Hepatocyte (in vitro differentiated cells): ENCODE measurements at regions not wholly inside any gene's neighbourhood (a gene's known extent, or its start where the extent isn't known, plus 50 kb on each side); places are given as distances from the start of the nearest gene placed in this dataset.

Experiments used
- EZH2 ChIP-seq: fragments of 200-600 bp; sonication (generic); IDR thresholded peaks from 2 replicates; pipeline ENCODE4 v1.6.1; 2016; ENCODE audit warnings: antibody characterized with exemption, mild to moderate bottlenecking, borderline replicate concordance
- EZH2phosphoT487 ChIP-seq: fragments of 200-600 bp; sonication (generic); IDR thresholded peaks from one replicate; pipeline ENCODE4 v1.6.1; 2018; ENCODE audit warnings: antibody characterized with exemption, mild to moderate bottlenecking, low read depth, moderate library complexity; ENCODE audit not compliant: unreplicated experiment, severe bottlenecking
- TF ChIP-seq, protein P1 (sequence below): fragments of 200-600 bp; sonication (generic); IDR thresholded peaks from 2 replicates; pipeline ENCODE4 v1.5.1; 2016; ENCODE audit warnings: antibody characterized with exemption, mild to moderate bottlenecking; ENCODE audit not compliant: poor library complexity

- TF ChIP-seq, protein P1, sequence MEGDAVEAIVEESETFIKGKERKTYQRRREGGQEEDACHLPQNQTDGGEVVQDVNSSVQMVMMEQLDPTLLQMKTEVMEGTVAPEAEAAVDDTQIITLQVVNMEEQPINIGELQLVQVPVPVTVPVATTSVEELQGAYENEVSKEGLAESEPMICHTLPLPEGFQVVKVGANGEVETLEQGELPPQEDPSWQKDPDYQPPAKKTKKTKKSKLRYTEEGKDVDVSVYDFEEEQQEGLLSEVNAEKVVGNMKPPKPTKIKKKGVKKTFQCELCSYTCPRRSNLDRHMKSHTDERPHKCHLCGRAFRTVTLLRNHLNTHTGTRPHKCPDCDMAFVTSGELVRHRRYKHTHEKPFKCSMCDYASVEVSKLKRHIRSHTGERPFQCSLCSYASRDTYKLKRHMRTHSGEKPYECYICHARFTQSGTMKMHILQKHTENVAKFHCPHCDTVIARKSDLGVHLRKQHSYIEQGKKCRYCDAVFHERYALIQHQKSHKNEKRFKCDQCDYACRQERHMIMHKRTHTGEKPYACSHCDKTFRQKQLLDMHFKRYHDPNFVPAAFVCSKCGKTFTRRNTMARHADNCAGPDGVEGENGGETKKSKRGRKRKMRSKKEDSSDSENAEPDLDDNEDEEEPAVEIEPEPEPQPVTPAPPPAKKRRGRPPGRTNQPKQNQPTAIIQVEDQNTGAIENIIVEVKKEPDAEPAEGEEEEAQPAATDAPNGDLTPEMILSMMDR, result no peak
- TF ChIP-seq EZH2 (no peak), EZH2phosphoT487 (no peak)
Observed at GRCh38 chr5:141756196-141756595, 74.2 kb upstream of the ARAP3 start.
